PC-9 (cell line): ENCODE measurements at regions not wholly inside any gene's neighbourhood (a gene's known extent, or its start where the extent isn't known, plus 50 kb on each side); places are given as distances from the start of the nearest gene placed in this dataset.
"Not testable (repeated sequence)": the region's sequence is repeated elsewhere in the genome, so short reads cannot be mapped to it uniquely, and the experiment has no call there.

Experiments used
- BruUV-seq: library from RNA; stranded (reverse); fragments of 400-500 nt; replicated peaks from 2 replicates; lab custom pipeline; 2021; lab: Mats Ljungman, UMichigan
- CTCF ChIA-PET: fragments of 300-600 bp; sonication (Branson Sonifier 250); formaldehyde crosslinking; loops from one replicate; lab custom pipeline; 2022; ENCODE audit warnings: antibody characterized with exemption; lab: Charles Lee
- POLR2A ChIA-PET: fragments of 300-600 bp; sonication (Branson Sonifier 250); formaldehyde crosslinking; loops from one replicate; lab custom pipeline; 2022; ENCODE audit warnings: antibody characterized with exemption; ENCODE audit not compliant: unreplicated experiment; lab: Charles Lee
- DNase-seq, 2 experiments: peaks; one replicate each; pipeline versions ENCODE4 v3.0.0 to v3.0.0-alpha.2; 2015 to 2022; ENCODE audit warnings: mixed read lengths in 1 of 2
- H2AFZ ChIP-seq: fragments of 200-600 bp; sonication (generic); 2 replicates; pipeline ENCODE4 v1.8.1; 2017; ENCODE audit warnings: antibody characterized with exemption
- H3F3A ChIP-seq: fragments of 200-600 bp; sonication (generic); 2 replicates; pipeline ENCODE4 v1.8.1; 2017; ENCODE audit warnings: antibody characterized with exemption, mild to moderate bottlenecking, low read depth; ENCODE audit not compliant: insufficient read depth
- H3K27ac ChIP-seq: fragments of 200-600 bp; sonication (generic); 2 replicates; pipeline ENCODE4 v1.6.1; 2016; ENCODE audit warnings: mixed run types
- H3K27me3 ChIP-seq: fragments of 200-600 bp; sonication (generic); 2 replicates; pipeline ENCODE4 v1.6.1; 2016; ENCODE audit warnings: low read depth, mixed run types; ENCODE audit not compliant: insufficient read depth
- H3K36me3 ChIP-seq: fragments of 200-600 bp; sonication (generic); 2 replicates; pipeline ENCODE4 v1.6.1; 2016; ENCODE audit warnings: low read depth, mixed run types
- H3K4me1 ChIP-seq: fragments of 200-600 bp; sonication (generic); replicated peaks from 2 replicates; pipeline ENCODE4 v1.6.1; 2016; ENCODE audit warnings: mixed run types; ENCODE audit not compliant: insufficient read depth
- H3K4me2 ChIP-seq: fragments of 200-600 bp; sonication (generic); 2 replicates; pipeline ENCODE4 v1.6.1; 2017; ENCODE audit warnings: mixed run types
- H3K4me3 ChIP-seq: fragments of 200-600 bp; sonication (generic); 2 replicates; pipeline ENCODE4 v1.6.1; 2016; ENCODE audit warnings: mixed run types
- H3K79me2 ChIP-seq: fragments of 200-600 bp; sonication (generic); 2 replicates; pipeline ENCODE4 v1.6.1; 2017; ENCODE audit warnings: low read depth, mixed run types
- H3K9me2 ChIP-seq: fragments of 200-600 bp; sonication (generic); 2 replicates; pipeline ENCODE4 v1.8.1; 2017; ENCODE audit warnings: mild to moderate bottlenecking; ENCODE audit not compliant: insufficient read depth
- H3K9me3 ChIP-seq: fragments of 200-600 bp; sonication (generic); 2 replicates; pipeline ENCODE4 v1.8.1; 2016; ENCODE audit warnings: low read depth; ENCODE audit not compliant: insufficient read depth
- H4K20me1 ChIP-seq: fragments of 200-600 bp; sonication (generic); 2 replicates; pipeline ENCODE4 v1.8.1; 2017; ENCODE audit not compliant: insufficient read depth
- EZH2 ChIP-seq: fragments of 200-600 bp; sonication (generic); IDR thresholded peaks from 2 replicates; pipeline ENCODE4 v1.8.0; 2017; ENCODE audit warnings: antibody characterized with exemption, low read depth
- intact Hi-C: fragments of 100-400 bp; cut with micrococcal nuclease; formaldehyde crosslinking; loops from one replicate; pipeline ENCODE4 v1.10.0; 2022; ENCODE audit not compliant: unreplicated experiment
- TF ChIP-seq, protein P1 (sequence below): fragments of 200-600 bp; sonication (generic); conservative IDR thresholded peaks from 2 replicates; pipeline ENCODE4 v1.6.1; 2017; ENCODE audit warnings: mixed run types, antibody characterized with exemption, mild to moderate bottlenecking, moderate library complexity

DNA sequence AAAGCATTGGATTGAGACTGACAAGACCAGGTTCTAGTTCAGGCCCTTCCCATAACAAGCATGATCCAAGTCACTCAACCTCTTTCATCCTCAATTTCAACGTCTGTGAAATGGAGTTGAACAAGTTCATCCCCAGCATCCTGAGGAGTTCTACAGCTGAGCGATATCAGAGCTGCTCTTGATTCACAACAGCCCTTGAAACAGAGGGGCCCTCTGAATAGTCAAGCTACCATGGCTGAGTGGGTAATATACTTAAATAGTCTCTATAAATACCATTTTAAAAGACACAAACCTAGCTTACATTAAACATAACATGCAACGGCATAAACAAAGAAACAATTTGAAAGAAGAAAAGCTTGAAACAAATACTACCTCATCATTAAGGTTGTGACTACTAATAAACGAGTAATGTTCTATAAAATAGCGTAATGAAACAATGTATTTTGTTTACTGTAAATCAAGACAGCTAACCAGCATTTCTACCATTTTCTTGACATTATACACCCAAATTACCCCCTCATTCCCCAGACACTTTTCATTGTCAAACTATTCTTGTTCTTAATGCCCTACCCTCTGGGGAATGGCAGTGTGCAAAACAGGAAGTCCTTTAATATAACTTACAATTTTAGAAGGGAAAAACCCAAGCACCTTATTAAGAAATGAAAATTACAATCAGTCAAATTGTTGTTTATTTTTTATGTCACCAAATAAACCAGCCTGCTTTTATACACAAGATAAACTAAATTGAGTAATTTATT is 202.3 kb downstream of the PARM1 start:
- DNase-seq = no peak
- BruUV-seq = no TSS peak
- H3K27ac ChIP-seq = no peak overlapping the region
- H3K36me3 ChIP-seq = no peaks in the 10 kb centered on the region
- H3K9me2 ChIP-seq = no peaks in the 10 kb centered on the region
- no peak overlapping the region for H3K4me3 ChIP-seq
- H3K79me2 ChIP-seq = no peaks in the 10 kb centered on the region
- no peaks in the 10 kb centered on the region for H3K4me1 ChIP-seq
- TF ChIP-seq, protein P1, sequence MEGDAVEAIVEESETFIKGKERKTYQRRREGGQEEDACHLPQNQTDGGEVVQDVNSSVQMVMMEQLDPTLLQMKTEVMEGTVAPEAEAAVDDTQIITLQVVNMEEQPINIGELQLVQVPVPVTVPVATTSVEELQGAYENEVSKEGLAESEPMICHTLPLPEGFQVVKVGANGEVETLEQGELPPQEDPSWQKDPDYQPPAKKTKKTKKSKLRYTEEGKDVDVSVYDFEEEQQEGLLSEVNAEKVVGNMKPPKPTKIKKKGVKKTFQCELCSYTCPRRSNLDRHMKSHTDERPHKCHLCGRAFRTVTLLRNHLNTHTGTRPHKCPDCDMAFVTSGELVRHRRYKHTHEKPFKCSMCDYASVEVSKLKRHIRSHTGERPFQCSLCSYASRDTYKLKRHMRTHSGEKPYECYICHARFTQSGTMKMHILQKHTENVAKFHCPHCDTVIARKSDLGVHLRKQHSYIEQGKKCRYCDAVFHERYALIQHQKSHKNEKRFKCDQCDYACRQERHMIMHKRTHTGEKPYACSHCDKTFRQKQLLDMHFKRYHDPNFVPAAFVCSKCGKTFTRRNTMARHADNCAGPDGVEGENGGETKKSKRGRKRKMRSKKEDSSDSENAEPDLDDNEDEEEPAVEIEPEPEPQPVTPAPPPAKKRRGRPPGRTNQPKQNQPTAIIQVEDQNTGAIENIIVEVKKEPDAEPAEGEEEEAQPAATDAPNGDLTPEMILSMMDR = no peak
- TF ChIP-seq EZH2 = no peak
- H3F3A ChIP-seq = no peaks in the 10 kb centered on the region
- H2AFZ ChIP-seq = no peak overlapping the region
- ChIA-PET POLR2A (no interaction called here), CTCF (no interaction called here)
- intact Hi-C loops = no loop called here
- H3K9me3 ChIP-seq = no peaks in the 10 kb centered on the region
- H3K27me3 ChIP-seq = no peaks in the 10 kb centered on the region
- H4K20me1 ChIP-seq = no peaks in the 10 kb centered on the region
- H3K4me2 ChIP-seq = no peak overlapping the region

DNA sequence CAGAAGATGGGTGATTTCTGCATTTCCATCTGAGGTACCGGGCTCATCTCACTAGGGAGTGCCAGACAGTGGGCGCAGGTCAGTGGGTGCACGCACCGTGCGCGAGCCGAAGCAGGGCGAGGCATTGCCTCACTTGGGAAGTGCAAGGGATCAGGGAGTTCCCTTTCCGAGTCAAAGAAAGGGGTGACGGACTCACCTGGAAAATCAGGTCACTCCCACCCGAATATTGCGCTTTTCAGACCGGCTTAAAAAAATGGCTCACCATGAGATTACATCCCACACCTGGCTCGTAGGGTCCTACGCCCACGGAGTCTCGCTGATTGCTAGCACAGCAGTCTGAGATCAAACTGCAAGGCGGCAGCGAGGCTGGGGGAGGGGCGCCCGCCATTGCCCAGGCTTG is 194.0 kb downstream of the PARM1 start:
- H3K4me2 ChIP-seq, H3F3A ChIP-seq, H3K27ac ChIP-seq, H3K36me3 ChIP-seq, H3K4me3 ChIP-seq, H3K27me3 ChIP-seq, DNase-seq, H3K9me3 ChIP-seq, intact Hi-C loops, CTCF ChIA-PET, H4K20me1 ChIP-seq, H3K79me2 ChIP-seq, H3K4me1 ChIP-seq, H2AFZ ChIP-seq, BruUV-seq, POLR2A ChIA-PET, H3K9me2 ChIP-seq: not testable (repeated sequence)

GRCh38 chr4:75126058-75126457 is 193.1 kb downstream of the PARM1 start:
- intact Hi-C loops = no loop called here
- DNase-seq = no peak
- Histone ChIP-seq H3K4me1 (no peaks in the 10 kb centered on the region), H3F3A (no peaks in the 10 kb centered on the region), H3K27ac (no peak overlapping the region), H3K4me3 (no peak overlapping the region), H3K9me3 (no peaks in the 10 kb centered on the region), H4K20me1 (no peaks in the 10 kb centered on the region), H3K4me2 (no peak overlapping the region), H3K27me3 (no peaks in the 10 kb centered on the region), H3K36me3 (no peaks in the 10 kb centered on the region), H3K79me2 (no peaks in the 10 kb centered on the region), H3K9me2 (no peaks in the 10 kb centered on the region), H2AFZ (no peak overlapping the region)
- TF ChIP-seq, protein P1 = no peak
- no peak for TF ChIP-seq EZH2
- no TSS peak for BruUV-seq
- POLR2A ChIA-PET = no interaction called here
- CTCF ChIA-PET = no interaction called here
